Endothelial cell of umbilical vein (primary cell): ENCODE measurements at regions not wholly inside any gene's neighbourhood (a gene's known extent, or its start where the extent isn't known, plus 50 kb on each side); places are given as distances from the start of the nearest gene placed in this dataset.

ENCODE experiments used
- BruUV-seq: library from RNA; stranded (reverse); fragments of 400-500 nt; replicated peaks from 2 replicates; lab custom pipeline; 2021; lab: Mats Ljungman, UMichigan
- CTCF ChIA-PET: fragments of 300-600, 350-600 bp; sonication (Branson Sonifier 250); formaldehyde crosslinking; loops from one replicate; lab custom pipeline; 2021; ENCODE audit warnings: antibody characterized with exemption, inconsistent platforms; lab: Charles Lee
- POLR2A ChIA-PET: fragments of 300-600, 350-600 bp; sonication (Branson Sonifier 250); formaldehyde crosslinking; loops from one replicate; lab custom pipeline; 2021; ENCODE audit warnings: antibody characterized with exemption, inconsistent platforms; lab: Charles Lee
- DNase-seq: peaks from one replicate; pipeline ENCODE4 v3.0.0-alpha.2; 2011; ENCODE audit warnings: low read depth, low spot score
- FAIRE-seq: peaks from 2 replicates; lab custom pipeline; 2011; peaks lifted over from hg19 to GRCh38; lab: Jason Lieb, UNC
- H2AFZ ChIP-seq: 2 replicates; pipeline ENCODE4 v1.6.0; 2012; ENCODE audit warnings: low read depth, low read length, control low read depth, inconsistent platforms
- H3K27ac ChIP-seq: 2 replicates; pipeline ENCODE4 v1.5.1; 2011; ENCODE audit warnings: low read depth, mild to moderate bottlenecking, control low read depth, low read length, moderate library complexity; ENCODE audit not compliant: insufficient read depth
- H3K27me3 ChIP-seq, 2 experiments: 2 replicates each; pipeline versions ENCODE4 v1.6.0 to v1.6.1; 2011; ENCODE audit warnings: low read length in 2 of 2, mixed read lengths in 1 of 2; ENCODE audit not compliant: control insufficient read depth in 2 of 2, insufficient read depth in 2 of 2
- H3K36me3 ChIP-seq, 2 experiments: 2 replicates in 1 of 2; 3 replicates in 1 of 2; pipeline ENCODE4 v1.5.1; 2011; ENCODE audit warnings: low read length in 2 of 2, mild to moderate bottlenecking in 1 of 2, moderate library complexity in 1 of 2; ENCODE audit not compliant: control insufficient read depth in 2 of 2, insufficient read depth in 2 of 2; ENCODE audit errors: extremely low read depth in 1 of 2
- H3K4me1 ChIP-seq: 3 replicates; pipeline ENCODE4 v1.5.1; 2011; ENCODE audit warnings: mild to moderate bottlenecking, low read length; ENCODE audit not compliant: control insufficient read depth, insufficient read depth; ENCODE audit errors: extremely low read depth
- H3K4me2 ChIP-seq: 2 replicates; pipeline ENCODE4 v1.6.1; 2011; ENCODE audit warnings: low read length, control low read depth, mixed read lengths; ENCODE audit not compliant: insufficient read depth
- H3K4me3 ChIP-seq, 3 experiments: fragments of 200-600 bp in 1 of 3; sonication (generic), shearing (Covaris generic) in 1 of 3; replicated peaks in 1 of 3; 2 replicates each; pipeline ENCODE4 v1.5.1; 2011 to 2016; ENCODE audit warnings: control low read depth in 3 of 3, low read length in 3 of 3, mild to moderate bottlenecking in 2 of 3, inconsistent platforms in 1 of 3, low read depth in 1 of 3, moderate library complexity in 1 of 3; ENCODE audit not compliant: insufficient read depth in 1 of 3
- H3K79me2 ChIP-seq: 2 replicates; pipeline ENCODE4 v1.6.0; 2012; ENCODE audit warnings: low read length, inconsistent platforms; ENCODE audit not compliant: control insufficient read depth, insufficient read depth
- H3K9ac ChIP-seq: replicated peaks from 2 replicates; pipeline ENCODE3; 2011; ENCODE audit warnings: low read length, control low read depth; ENCODE audit not compliant: insufficient read depth; ENCODE audit errors: extremely low read depth
- H3K9me1 ChIP-seq: replicated peaks from 3 replicates; pipeline ENCODE4 v1.6.0; 2011; ENCODE audit warnings: mild to moderate bottlenecking, low read length; ENCODE audit not compliant: control insufficient read depth, insufficient read depth; ENCODE audit errors: extremely low read depth
- H3K9me3 ChIP-seq: replicated peaks from 2 replicates; pipeline ENCODE4 v1.5.1; 2012; ENCODE audit warnings: low read length, inconsistent platforms; ENCODE audit not compliant: control insufficient read depth, insufficient read depth
- H4K20me1 ChIP-seq: replicated peaks from 2 replicates; pipeline ENCODE3; 2011; ENCODE audit warnings: mild to moderate bottlenecking, low read length; ENCODE audit not compliant: control insufficient read depth, insufficient read depth; ENCODE audit errors: extremely low read depth
- CTCF ChIP-seq, 2 donors: IDR thresholded peaks; 1 replicate in 1 of 2; 2 replicates in 1 of 2; pipeline ENCODE4 v1.5.1; 2011; ENCODE audit warnings: low read length in 2 of 2, mild to moderate bottlenecking in 2 of 2, moderate library complexity in 2 of 2, control low read depth in 1 of 2, inconsistent platforms in 1 of 2, low read depth in 1 of 2; ENCODE audit not compliant: insufficient read depth in 1 of 2; ENCODE audit errors: extremely low read depth in 1 of 2
- EZH2 ChIP-seq: IDR thresholded peaks from 2 replicates; pipeline ENCODE4 v1.6.1; 2012; ENCODE audit warnings: borderline replicate concordance, low read depth, mild to moderate bottlenecking, moderate library complexity, low read length, inconsistent platforms; ENCODE audit not compliant: severe bottlenecking
- FOS ChIP-seq: IDR thresholded peaks from 2 replicates; pipeline ENCODE4 v1.6.1; 2011; ENCODE audit warnings: mild to moderate bottlenecking, low read length, moderate library complexity, borderline replicate concordance; ENCODE audit not compliant: insufficient read depth
- GATA2 ChIP-seq: IDR thresholded peaks from 2 replicates; pipeline ENCODE4 v1.7.0; 2011; ENCODE audit warnings: low read depth, mild to moderate bottlenecking, moderate library complexity, mixed read lengths, low read length; ENCODE audit not compliant: insufficient read length, insufficient read depth
- JUN ChIP-seq: IDR thresholded peaks from 2 replicates; pipeline ENCODE4 v1.6.1; 2011; ENCODE audit warnings: borderline replicate concordance, low read depth; ENCODE audit not compliant: insufficient read length, insufficient read depth
- MYC ChIP-seq: IDR thresholded peaks from one replicate; pipeline ENCODE4 v1.6.1; 2011; ENCODE audit warnings: mild to moderate bottlenecking, low read depth, low read length
- POLR2A ChIP-seq: IDR thresholded peaks from 2 replicates; pipeline ENCODE4 v1.6.1; 2012; ENCODE audit warnings: low read depth, mild to moderate bottlenecking, control low read depth, low read length
- POLR2AphosphoS5 ChIP-seq: IDR thresholded peaks from 2 replicates; pipeline ENCODE4 v1.6.1; 2012; ENCODE audit warnings: low read depth, mild to moderate bottlenecking, control low read depth, low read length, moderate library complexity; ENCODE audit not compliant: insufficient read depth
- dilution Hi-C: fragments of 300-500 bp; cut with MboI; formaldehyde crosslinking; loops from one replicate; pipeline ENCODE4 v1.15.0; 2019; ENCODE audit warnings: low sequenced_read_pairs; ENCODE audit not compliant: extremely low pct_ligation_motif_present
- intact Hi-C: fragments of 100-400 bp; cut with micrococcal nuclease; formaldehyde crosslinking; loops from one replicate; pipeline ENCODE4 v1.10.0; 2022
- TF ChIP-seq, protein P1 (sequence below): IDR thresholded peaks from 2 replicates; pipeline ENCODE4 v1.6.1; 2011; ENCODE audit not compliant: insufficient read depth, insufficient read length

- no TSS peak for BruUV-seq
- dilution Hi-C loops: no loop called here
- ChIA-PET POLR2A (no interaction called here), CTCF (no interaction called here)
- Histone ChIP-seq H3K79me2 (no peaks in the 10 kb centered on the region), H3K9me1 (no peaks in the 10 kb centered on the region), H3K9me3 (no peaks in the 10 kb centered on the region), H3K36me3 (no peaks in the 10 kb centered on the region), H3K27ac (no peak overlapping the region), H3K4me1 (no peaks in the 10 kb centered on the region), H2AFZ (no peak overlapping the region), H4K20me1 (no peaks in the 10 kb centered on the region), H3K4me2 (no peak overlapping the region), H3K27me3 (no peaks in the 10 kb centered on the region), H3K9ac (no peak overlapping the region), H3K4me3 (no peak overlapping the region)
- no peak for DNase-seq
- TF ChIP-seq, protein P1, sequence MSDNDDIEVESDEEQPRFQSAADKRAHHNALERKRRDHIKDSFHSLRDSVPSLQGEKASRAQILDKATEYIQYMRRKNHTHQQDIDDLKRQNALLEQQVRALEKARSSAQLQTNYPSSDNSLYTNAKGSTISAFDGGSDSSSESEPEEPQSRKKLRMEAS: no peak
- TF ChIP-seq EZH2 (no peak), POLR2AphosphoS5 (no peak), CTCF (IDR thresholded peaks at IDR 0.05; ENCODE audit: extremely low read depth in 1 of 2, insufficient read depth in 1 of 2, low read depth in 1 of 2, low read length in 2 of 2) (no peak), JUN (no peak), MYC (no peak), POLR2A (no peak), GATA2 (no peak), FOS (no peak)
- intact Hi-C loops: no loop called here
- FAIRE-seq: no peak
These were observed 381.3 kb upstream of the FGF16 start for GRCh38 chrX:77065896-77066295.
